SK-N-SH (cell line): ENCODE measurements at regions not wholly inside any gene's neighbourhood (a gene's known extent, or its start where the extent isn't known, plus 50 kb on each side); places are given as distances from the start of the nearest gene placed in this dataset.

Source experiments
- CTCF ChIP-seq: fragments of 200-600 bp; sonication (generic); IDR thresholded peaks from 2 replicates; pipeline ENCODE4 v1.6.1; 2017; ENCODE audit warnings: antibody characterized with exemption, mild to moderate bottlenecking, moderate library complexity
- EZH2phosphoT487 ChIP-seq: fragments of 200-600 bp; sonication (generic); IDR thresholded peaks from 2 replicates; pipeline ENCODE4 v1.6.1; 2017; ENCODE audit warnings: low read depth, mixed run types, mild to moderate bottlenecking, antibody characterized with exemption, moderate library complexity, borderline replicate concordance
- GATA2 ChIP-seq: sonication (generic); formaldehyde crosslinking; IDR thresholded peaks from 2 replicates; pipeline ENCODE4 v1.5.0; 2020; ENCODE audit warnings: mild to moderate bottlenecking, missing genetic modification reagents
- MAX ChIP-seq: IDR thresholded peaks from 2 replicates; pipeline ENCODE4 v1.4.0; 2012; ENCODE audit warnings: low read depth
- POLR2AphosphoS5 ChIP-seq: IDR thresholded peaks from 2 replicates; pipeline ENCODE4 v1.6.1; 2012; ENCODE audit warnings: low read depth, low read length
- TCF12 ChIP-seq: IDR thresholded peaks from 2 replicates; pipeline ENCODE4 v1.4.0; 2012
- USF1 ChIP-seq: IDR thresholded peaks from 2 replicates; pipeline ENCODE4 v1.4.0; 2012; ENCODE audit warnings: low read depth, borderline replicate concordance
- USF2 ChIP-seq: fragments of 150-350 bp; IDR thresholded peaks from 2 replicates; pipeline ENCODE4 v1.6.1; 2017; ENCODE audit warnings: antibody characterized with exemption, low read length, low read depth, borderline replicate concordance

- TF ChIP-seq CTCF = no peak
- no peak for TF ChIP-seq POLR2AphosphoS5
- TF ChIP-seq MAX = no peak
- TF ChIP-seq USF2 = no peak
- no peak for TF ChIP-seq EZH2phosphoT487
- TF ChIP-seq USF1 = no peak
- no peak for TF ChIP-seq TCF12
- no peak for TF ChIP-seq GATA2
Measured at GRCh38 chr7:54109501-54109900, 432.7 kb upstream of the VSTM2A start.
